HG03139 (cell line): ENCODE measurements at regions not wholly inside any gene's neighbourhood (a gene's known extent, or its start where the extent isn't known, plus 50 kb on each side); places are given as distances from the start of the nearest gene placed in this dataset.

ENCODE experiments used
- ATAC-seq: cut with Tn5 transposase; IDR thresholded peaks from one replicate; pipeline ENCODE4 v1.9.1; 2021; ENCODE audit not compliant: unreplicated experiment

- no peak for ATAC-seq
These were observed 362.2 kb upstream of the KCNH7 start for GRCh38 chr2:163200741-163201140.

GRCh38 chr2:163198972-163199371 is 360.4 kb upstream of the KCNH7 start:
- ATAC-seq: no peak

GRCh38 chr2:163198007-163198406 is 359.4 kb upstream of the KCNH7 start:
- ATAC-seq: no peak

- ATAC-seq: no peak
These were observed 352.8 kb upstream of the KCNH7 start for GRCh38 chr2:163191372-163191771.

GRCh38 chr2:163187995-163188655 is 349.6 kb upstream of the KCNH7 start:
- ATAC-seq: no peak

GRCh38 chr2:163187119-163187518 is 348.6 kb upstream of the KCNH7 start:
- ATAC-seq: no peak

- no peak for ATAC-seq
These were observed 346.6 kb upstream of the KCNH7 start for GRCh38 chr2:163185160-163185559.

GRCh38 chr2:163182764-163183354 is 344.3 kb upstream of the KCNH7 start:
- no peak for ATAC-seq

- ATAC-seq: no peak
These were observed 339.0 kb upstream of the KCNH7 start for GRCh38 chr2:163177592-163177991.

GRCh38 chr2:163175294-163175693 is 336.7 kb upstream of the KCNH7 start:
- ATAC-seq: no peak

GRCh38 chr2:163173591-163173990 is 335.0 kb upstream of the KCNH7 start:
- ATAC-seq: no peak

GRCh38 chr2:163171786-163172530 is 333.4 kb upstream of the KCNH7 start:
- ATAC-seq: no peak

- ATAC-seq: no peak
These were observed 319.4 kb upstream of the KCNH7 start for GRCh38 chr2:163157891-163158496.

GRCh38 chr2:163157411-163157810 is 318.8 kb upstream of the KCNH7 start:
- ATAC-seq: no peak

GRCh38 chr2:163155925-163156324 is 317.4 kb upstream of the KCNH7 start:
- no peak for ATAC-seq

GRCh38 chr2:163155279-163155883 is 316.8 kb upstream of the KCNH7 start:
- peak; percentile 86 for ATAC-seq

- ATAC-seq: no peak
These were observed 304.1 kb upstream of the KCNH7 start for GRCh38 chr2:163142618-163143017.

- no peak for ATAC-seq
These were observed 300.4 kb upstream of the KCNH7 start for GRCh38 chr2:163138947-163139346.

- ATAC-seq: no peak
These were observed 296.7 kb upstream of the KCNH7 start for GRCh38 chr2:163135256-163135655.

- ATAC-seq: no peak
These were observed 295.0 kb upstream of the KCNH7 start for GRCh38 chr2:163133602-163134001.

- ATAC-seq: no peak
These were observed 294.3 kb upstream of the KCNH7 start for GRCh38 chr2:163132850-163133249.
